ENCODE measurements at regions not wholly inside any gene's neighbourhood (a gene's known extent, or its start where the extent isn't known, plus 50 kb on each side); places are given as distances from the start of the nearest gene placed in this dataset.

DNA sequence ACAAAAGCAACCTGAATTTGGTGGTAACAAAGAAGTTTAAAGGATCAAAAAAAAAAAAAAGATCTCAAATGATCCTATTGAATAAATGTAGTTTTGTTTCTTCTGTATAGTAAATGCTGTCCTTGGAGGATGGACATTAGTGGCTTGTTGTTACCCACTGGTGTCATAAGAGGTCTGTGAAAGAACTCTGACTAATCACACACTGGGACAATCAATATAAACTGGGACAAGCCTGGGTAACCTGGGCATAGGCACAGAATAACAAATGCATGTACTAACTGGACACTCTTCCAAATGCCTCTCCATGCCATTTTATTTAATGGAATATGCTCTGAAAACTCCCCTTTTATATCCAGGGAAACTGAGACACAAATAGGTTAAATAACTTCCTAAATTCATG, 241.4 kb downstream of the DOK5 start:
- TF ChIP-seq, protein P1, sequence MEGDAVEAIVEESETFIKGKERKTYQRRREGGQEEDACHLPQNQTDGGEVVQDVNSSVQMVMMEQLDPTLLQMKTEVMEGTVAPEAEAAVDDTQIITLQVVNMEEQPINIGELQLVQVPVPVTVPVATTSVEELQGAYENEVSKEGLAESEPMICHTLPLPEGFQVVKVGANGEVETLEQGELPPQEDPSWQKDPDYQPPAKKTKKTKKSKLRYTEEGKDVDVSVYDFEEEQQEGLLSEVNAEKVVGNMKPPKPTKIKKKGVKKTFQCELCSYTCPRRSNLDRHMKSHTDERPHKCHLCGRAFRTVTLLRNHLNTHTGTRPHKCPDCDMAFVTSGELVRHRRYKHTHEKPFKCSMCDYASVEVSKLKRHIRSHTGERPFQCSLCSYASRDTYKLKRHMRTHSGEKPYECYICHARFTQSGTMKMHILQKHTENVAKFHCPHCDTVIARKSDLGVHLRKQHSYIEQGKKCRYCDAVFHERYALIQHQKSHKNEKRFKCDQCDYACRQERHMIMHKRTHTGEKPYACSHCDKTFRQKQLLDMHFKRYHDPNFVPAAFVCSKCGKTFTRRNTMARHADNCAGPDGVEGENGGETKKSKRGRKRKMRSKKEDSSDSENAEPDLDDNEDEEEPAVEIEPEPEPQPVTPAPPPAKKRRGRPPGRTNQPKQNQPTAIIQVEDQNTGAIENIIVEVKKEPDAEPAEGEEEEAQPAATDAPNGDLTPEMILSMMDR (IDR thresholded peaks at IDR 0.05; ENCODE audit: low read length, missing control alignments) = no peak
- no peak overlapping the region for H3K4me3 ChIP-seq (replicated peaks; ENCODE audit: low read depth, low read length)
- DNase-seq (ENCODE audit: low read depth) = no peak

DNA sequence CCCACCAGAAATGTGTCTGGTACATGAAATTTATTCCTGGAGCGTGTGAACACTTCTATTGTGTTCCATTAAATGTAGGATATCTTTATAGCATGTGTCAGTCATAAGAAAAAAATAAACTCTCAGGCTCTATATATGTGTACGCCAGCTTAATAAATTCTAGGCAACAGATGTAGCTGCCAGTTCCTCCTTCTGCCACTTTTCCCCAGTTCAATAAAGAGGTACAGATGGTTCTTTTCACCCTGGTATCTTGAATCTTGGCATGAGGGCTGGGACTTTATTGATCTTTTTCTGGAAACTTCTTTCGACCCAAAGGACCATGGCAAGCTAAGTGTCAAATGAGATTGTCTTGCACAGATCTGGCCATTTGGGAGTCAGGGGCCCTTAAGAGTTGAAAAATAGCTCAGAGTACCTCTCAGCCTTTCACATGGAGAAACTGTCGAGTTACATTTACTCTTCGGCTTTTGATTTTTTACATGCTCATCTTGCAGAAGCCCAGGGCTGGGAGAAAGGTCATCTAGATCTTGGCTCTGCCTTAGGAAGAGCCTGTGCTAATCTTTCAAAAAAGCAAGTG, 240.9 kb downstream of the DOK5 start:
- no peak overlapping the region for H3K4me3 ChIP-seq (replicated peaks; ENCODE audit: low read depth, low read length)
- TF ChIP-seq, protein P1 (IDR thresholded peaks at IDR 0.05; ENCODE audit: low read length, missing control alignments) = no peak
- DNase-seq (ENCODE audit: low read depth) = no peak

DNA sequence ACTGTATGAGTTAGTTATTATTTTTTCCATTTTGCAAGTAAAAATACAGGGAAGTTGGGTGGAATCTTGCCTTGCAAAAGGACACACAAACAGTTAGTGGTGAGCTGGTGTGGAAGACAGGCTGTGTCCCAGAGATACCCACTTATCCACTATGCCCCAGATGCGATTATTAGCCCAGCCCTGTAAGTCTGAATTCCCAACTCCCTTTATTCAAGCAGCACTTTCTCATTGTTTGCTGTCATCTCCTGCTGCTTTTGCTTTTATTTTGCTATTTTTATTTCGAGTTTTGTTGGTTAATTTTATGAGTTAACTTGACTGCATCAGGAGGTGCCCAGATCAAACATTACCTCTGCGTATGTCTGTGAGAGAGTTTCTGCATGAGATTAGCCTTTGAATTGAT, 239.4 kb downstream of the DOK5 start:
- TF ChIP-seq, protein P1 (IDR thresholded peaks at IDR 0.05; ENCODE audit: low read length, missing control alignments) = no peak
- no peak overlapping the region for H3K4me3 ChIP-seq (replicated peaks; ENCODE audit: low read depth, low read length)
- no peak for DNase-seq (ENCODE audit: low read depth)

DNA sequence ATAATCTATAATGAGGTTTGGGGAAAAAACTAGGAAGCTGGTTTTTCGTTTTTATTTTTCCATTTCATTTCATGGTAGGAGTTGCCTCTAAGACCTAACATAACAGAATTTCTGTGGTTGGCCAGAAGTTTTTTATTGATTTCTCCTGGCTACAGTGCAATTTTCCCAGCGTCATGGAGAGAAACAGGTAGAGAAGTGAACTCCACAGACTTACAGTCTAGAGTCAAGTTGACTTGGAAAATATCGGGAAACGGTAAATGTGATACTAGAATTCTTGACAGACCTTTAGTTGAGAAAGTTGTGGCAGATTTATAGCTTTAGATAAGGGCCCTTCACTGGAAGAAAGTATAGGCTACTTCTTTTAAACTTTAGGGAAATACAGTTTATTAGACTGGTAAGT, 238.3 kb downstream of the DOK5 start:
- DNase-seq (ENCODE audit: low read depth) = no peak
- H3K4me3 ChIP-seq (replicated peaks; ENCODE audit: low read depth, low read length) = no peak overlapping the region
- TF ChIP-seq, protein P1 (IDR thresholded peaks at IDR 0.05; ENCODE audit: low read length, missing control alignments) = no peak

DNA sequence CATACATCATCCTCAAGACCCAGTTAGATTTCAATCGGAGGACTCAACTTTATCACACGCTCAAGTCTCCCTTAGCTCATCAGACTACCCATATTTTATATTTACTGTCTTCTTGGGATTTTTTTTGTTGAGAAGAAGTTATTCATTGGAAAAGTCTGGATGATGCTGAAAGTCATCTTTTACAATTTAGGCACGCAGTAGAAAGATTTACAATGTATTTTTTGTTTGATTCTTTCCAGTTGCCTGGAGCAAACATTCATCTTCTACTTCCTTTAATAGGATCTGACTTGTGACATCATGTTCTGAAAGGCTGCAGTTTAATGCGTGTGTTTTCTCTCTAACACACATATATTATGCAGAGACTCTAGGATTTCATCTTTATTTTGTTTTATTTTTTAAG, 235.7 kb downstream of the DOK5 start:
- H3K4me3 ChIP-seq (replicated peaks; ENCODE audit: low read depth, low read length) = no peak overlapping the region
- no peak for DNase-seq (ENCODE audit: low read depth)
- TF ChIP-seq, protein P1 (IDR thresholded peaks at IDR 0.05; ENCODE audit: low read length, missing control alignments) = no peak

DNA sequence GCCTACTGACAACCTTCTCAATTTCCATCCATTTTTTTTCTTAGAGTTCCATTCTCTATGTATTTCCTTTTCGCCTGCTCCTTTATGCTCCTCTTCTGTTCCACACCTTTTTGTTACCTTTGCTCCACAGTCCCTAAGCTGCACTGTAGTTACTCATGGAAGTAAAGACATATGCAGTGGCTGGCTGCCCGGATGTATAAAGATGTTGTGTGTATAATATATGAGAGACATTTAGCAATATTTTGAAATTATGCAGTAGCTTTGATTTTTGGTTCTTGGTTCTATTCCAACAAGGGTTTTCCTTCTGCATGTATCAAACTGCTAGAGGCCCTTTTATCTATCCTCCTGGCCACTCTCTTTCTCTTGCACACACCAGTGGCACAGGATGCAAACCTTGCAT, 234.9 kb downstream of the DOK5 start:
- no peak for DNase-seq (ENCODE audit: low read depth)

DNA sequence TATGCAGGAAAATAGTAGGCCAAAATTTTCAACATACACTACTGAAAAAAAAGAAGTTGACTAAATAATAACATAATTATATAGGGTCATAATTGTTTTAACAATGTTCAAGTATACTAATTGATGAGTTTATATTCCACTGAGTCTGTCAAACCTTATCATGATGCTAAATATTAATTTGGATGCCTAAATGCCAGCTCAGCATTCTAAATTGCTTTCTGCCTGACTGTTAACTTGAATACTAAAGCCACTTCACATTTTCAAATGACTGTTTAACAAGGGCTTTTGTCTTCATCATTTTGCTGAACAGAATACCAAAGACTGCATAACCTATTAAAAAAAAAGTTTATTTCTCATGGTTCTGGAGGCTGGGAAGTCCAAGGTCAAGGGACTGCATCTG, 232.8 kb downstream of the DOK5 start:
- TF ChIP-seq, protein P1 (IDR thresholded peaks at IDR 0.05; ENCODE audit: low read length, missing control alignments) = no peak
- no peak for DNase-seq (ENCODE audit: low read depth)
- no peak overlapping the region for H3K4me3 ChIP-seq (replicated peaks; ENCODE audit: low read depth, low read length)

More for the DNA sequence above, 234.9 kb downstream of the DOK5 start:
- TF ChIP-seq, protein P1 (IDR thresholded peaks at IDR 0.05; ENCODE audit: low read length, missing control alignments) = no peak
- no peak overlapping the region for H3K4me3 ChIP-seq (replicated peaks; ENCODE audit: low read depth, low read length)
